WI38 (cell line): ENCODE measurements at regions not wholly inside any gene's neighbourhood (a gene's known extent, or its start where the extent isn't known, plus 50 kb on each side); places are given as distances from the start of the nearest gene placed in this dataset.

Source experiments
- H3K4me3 ChIP-seq: 2 replicates; pipeline ENCODE4 v1.5.1; 2011; ENCODE audit warnings: low read depth, mild to moderate bottlenecking, control low read depth, low read length
- TF ChIP-seq, protein P1 (sequence below): IDR thresholded peaks from 2 replicates; pipeline ENCODE4 v1.5.1; 2012; ENCODE audit warnings: low read depth, mild to moderate bottlenecking, control low read depth, low read length

DNA sequence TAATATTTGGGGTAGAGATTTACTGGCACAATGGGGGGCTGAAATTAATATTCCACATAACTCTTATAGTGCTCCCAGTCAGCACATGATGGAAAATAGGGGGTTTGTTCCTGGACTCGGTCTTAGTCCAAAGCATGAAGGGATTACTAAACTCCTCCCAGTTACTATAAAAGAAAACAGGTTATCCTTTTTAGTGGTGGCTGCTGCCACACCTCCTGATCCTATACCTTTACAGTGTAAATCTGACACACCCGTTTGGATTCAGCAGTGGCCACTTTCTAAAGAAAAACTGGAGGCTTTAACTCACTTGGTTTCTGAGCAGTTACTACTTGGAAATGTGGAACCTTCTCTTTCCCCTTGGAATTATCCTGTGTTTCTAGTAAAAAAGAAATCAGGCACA lies 572.9 kb upstream of the PTGER4 start:
- no peak overlapping the region for H3K4me3 ChIP-seq
- TF ChIP-seq, protein P1, sequence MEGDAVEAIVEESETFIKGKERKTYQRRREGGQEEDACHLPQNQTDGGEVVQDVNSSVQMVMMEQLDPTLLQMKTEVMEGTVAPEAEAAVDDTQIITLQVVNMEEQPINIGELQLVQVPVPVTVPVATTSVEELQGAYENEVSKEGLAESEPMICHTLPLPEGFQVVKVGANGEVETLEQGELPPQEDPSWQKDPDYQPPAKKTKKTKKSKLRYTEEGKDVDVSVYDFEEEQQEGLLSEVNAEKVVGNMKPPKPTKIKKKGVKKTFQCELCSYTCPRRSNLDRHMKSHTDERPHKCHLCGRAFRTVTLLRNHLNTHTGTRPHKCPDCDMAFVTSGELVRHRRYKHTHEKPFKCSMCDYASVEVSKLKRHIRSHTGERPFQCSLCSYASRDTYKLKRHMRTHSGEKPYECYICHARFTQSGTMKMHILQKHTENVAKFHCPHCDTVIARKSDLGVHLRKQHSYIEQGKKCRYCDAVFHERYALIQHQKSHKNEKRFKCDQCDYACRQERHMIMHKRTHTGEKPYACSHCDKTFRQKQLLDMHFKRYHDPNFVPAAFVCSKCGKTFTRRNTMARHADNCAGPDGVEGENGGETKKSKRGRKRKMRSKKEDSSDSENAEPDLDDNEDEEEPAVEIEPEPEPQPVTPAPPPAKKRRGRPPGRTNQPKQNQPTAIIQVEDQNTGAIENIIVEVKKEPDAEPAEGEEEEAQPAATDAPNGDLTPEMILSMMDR = no peak

- no peak overlapping the region for H3K4me3 ChIP-seq
- TF ChIP-seq, protein P1 = no peak
Observed at GRCh38 chr5:40098313-40098712, 581.4 kb upstream of the PTGER4 start.

DNA sequence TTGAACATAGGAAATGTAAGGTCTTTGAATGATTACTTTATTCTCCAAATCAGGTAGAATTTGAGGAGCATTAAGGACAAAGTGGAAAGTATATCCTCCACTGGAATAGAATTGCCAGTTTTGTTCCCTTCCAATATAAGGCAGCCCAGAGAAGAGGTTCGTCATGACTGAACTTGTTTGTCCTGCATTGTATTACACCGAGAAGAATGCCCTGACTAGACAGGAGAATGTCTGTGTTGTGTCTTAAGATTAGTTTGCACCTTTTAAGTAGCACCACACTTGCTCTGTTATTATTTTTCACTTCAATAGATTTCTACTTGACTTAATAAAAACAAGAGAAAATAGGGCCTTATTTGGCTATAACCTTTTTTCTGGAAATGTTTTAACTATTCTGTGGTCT lies 586.2 kb upstream of the PTGER4 start:
- TF ChIP-seq, protein P1 = no peak
- no peak overlapping the region for H3K4me3 ChIP-seq

DNA sequence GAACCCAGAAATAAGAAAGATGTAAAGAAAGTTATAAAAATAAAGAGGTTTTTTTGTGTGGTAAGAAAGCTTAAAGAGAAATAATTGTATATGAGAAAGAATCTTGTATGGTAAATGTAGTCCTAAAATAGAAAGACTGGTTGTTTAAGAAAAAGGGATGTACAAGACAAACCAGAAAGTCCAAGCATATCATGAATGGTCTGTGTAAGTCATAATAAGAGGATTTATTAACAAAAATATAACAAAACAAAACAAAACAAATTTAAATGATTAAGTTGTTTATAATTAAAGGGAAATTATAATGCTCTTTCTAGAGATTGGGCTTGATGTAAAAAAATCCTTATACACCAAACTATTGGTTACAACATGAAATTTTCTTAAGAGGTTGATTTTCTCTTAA lies 590.4 kb upstream of the PTGER4 start:
- H3K4me3 ChIP-seq = no peak overlapping the region
- TF ChIP-seq, protein P1 = no peak

DNA sequence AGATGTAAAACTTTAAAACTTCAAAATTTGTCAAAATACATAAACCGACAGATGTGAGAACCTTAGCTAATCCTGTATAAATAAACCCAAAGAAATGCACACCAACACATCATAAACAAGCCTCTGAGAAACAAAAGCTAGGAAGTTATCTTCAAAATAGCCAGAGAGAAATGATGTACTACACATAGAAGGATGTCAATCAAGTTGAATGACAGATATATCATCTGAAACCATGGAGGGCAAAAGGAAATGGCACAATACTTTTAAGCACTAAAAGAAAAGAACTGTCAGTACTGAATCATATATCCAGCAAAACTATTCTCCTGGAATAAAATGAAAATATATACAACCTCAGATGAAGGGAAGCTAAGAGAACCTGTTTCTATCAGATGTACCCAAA lies 595.1 kb upstream of the PTGER4 start:
- H3K4me3 ChIP-seq = no peak overlapping the region

GRCh38 chr5:40082313-40082712 lies 597.4 kb upstream of the PTGER4 start:
- TF ChIP-seq, protein P1 = no peak
- H3K4me3 ChIP-seq = no peak overlapping the region

More for the DNA sequence above, 595.1 kb upstream of the PTGER4 start:
- TF ChIP-seq, protein P1 = no peak

GRCh38 chr5:40080191-40080590 lies 599.5 kb upstream of the PTGER4 start:
- H3K4me3 ChIP-seq = no peak overlapping the region

More at GRCh38 chr5:40080191-40080590, 599.5 kb upstream of the PTGER4 start:
- TF ChIP-seq, protein P1 = no peak
